ENCODE measurements at regions not wholly inside any gene's neighbourhood (a gene's known extent, or its start where the extent isn't known, plus 50 kb on each side); places are given as distances from the start of the nearest gene placed in this dataset.

- Mint-ChIP-seq H3K27me3 (ENCODE audit: unreplicated experiment) (no peaks in the 10 kb centered on the region), H3K4me3 (ENCODE audit: unreplicated experiment) (no peak overlapping the region), H3K36me3 (ENCODE audit: low read depth, unreplicated experiment) (no peaks in the 10 kb centered on the region), H3K4me1 (ENCODE audit: unreplicated experiment) (no peaks in the 10 kb centered on the region), H3K27ac (ENCODE audit: unreplicated experiment) (no peak overlapping the region), H3K9me3 (ENCODE audit: unreplicated experiment) (no peaks in the 10 kb centered on the region)
- no peak for DNase-seq (ENCODE audit: low spot score)
- TF ChIP-seq, protein P1, sequence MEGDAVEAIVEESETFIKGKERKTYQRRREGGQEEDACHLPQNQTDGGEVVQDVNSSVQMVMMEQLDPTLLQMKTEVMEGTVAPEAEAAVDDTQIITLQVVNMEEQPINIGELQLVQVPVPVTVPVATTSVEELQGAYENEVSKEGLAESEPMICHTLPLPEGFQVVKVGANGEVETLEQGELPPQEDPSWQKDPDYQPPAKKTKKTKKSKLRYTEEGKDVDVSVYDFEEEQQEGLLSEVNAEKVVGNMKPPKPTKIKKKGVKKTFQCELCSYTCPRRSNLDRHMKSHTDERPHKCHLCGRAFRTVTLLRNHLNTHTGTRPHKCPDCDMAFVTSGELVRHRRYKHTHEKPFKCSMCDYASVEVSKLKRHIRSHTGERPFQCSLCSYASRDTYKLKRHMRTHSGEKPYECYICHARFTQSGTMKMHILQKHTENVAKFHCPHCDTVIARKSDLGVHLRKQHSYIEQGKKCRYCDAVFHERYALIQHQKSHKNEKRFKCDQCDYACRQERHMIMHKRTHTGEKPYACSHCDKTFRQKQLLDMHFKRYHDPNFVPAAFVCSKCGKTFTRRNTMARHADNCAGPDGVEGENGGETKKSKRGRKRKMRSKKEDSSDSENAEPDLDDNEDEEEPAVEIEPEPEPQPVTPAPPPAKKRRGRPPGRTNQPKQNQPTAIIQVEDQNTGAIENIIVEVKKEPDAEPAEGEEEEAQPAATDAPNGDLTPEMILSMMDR (IDR thresholded peaks at IDR 0.05; ENCODE audit: unreplicated experiment), result no peak
These were observed 245.2 kb upstream of the CENPE start for GRCh38 chr4:103443324-103443723.

GRCh38 chr4:103429283-103429682, 231.1 kb upstream of the CENPE start:
- Mint-ChIP-seq H3K27me3 (ENCODE audit: unreplicated experiment) (no peaks in the 10 kb centered on the region), H3K9me3 (ENCODE audit: unreplicated experiment) (no peaks in the 10 kb centered on the region), H3K27ac (ENCODE audit: unreplicated experiment) (no peak overlapping the region), H3K4me1 (ENCODE audit: unreplicated experiment) (no peaks in the 10 kb centered on the region), H3K4me3 (ENCODE audit: unreplicated experiment) (no peak overlapping the region), H3K36me3 (ENCODE audit: low read depth, unreplicated experiment) (no peaks in the 10 kb centered on the region)
- peak; percentile 16 for DNase-seq (ENCODE audit: low spot score)
- TF ChIP-seq, protein P1 (IDR thresholded peaks at IDR 0.05; ENCODE audit: unreplicated experiment), result peak; percentile 27

GRCh38 chr4:103425406-103425805, 227.3 kb upstream of the CENPE start:
- no peaks in the 10 kb centered on the region for H3K9me3 Mint-ChIP-seq (ENCODE audit: unreplicated experiment)
- TF ChIP-seq, protein P1 (IDR thresholded peaks at IDR 0.05; ENCODE audit: unreplicated experiment), result no peak
- no peak overlapping the region for H3K4me3 Mint-ChIP-seq (ENCODE audit: unreplicated experiment)
- H3K27ac Mint-ChIP-seq (ENCODE audit: unreplicated experiment), result no peak overlapping the region
- DNase-seq (ENCODE audit: low spot score), result no peak
- no peaks in the 10 kb centered on the region for H3K4me1 Mint-ChIP-seq (ENCODE audit: unreplicated experiment)
- no peaks in the 10 kb centered on the region for H3K36me3 Mint-ChIP-seq (ENCODE audit: low read depth, unreplicated experiment)
- no peaks in the 10 kb centered on the region for H3K27me3 Mint-ChIP-seq (ENCODE audit: unreplicated experiment)

GRCh38 chr4:103424853-103425252, 226.7 kb upstream of the CENPE start:
- no peak overlapping the region for H3K27ac Mint-ChIP-seq (ENCODE audit: unreplicated experiment)
- no peaks in the 10 kb centered on the region for H3K4me1 Mint-ChIP-seq (ENCODE audit: unreplicated experiment)
- H3K4me3 Mint-ChIP-seq (ENCODE audit: unreplicated experiment), result no peak overlapping the region
- TF ChIP-seq, protein P1 (IDR thresholded peaks at IDR 0.05; ENCODE audit: unreplicated experiment), result no peak
- no peak for DNase-seq (ENCODE audit: low spot score)
- H3K27me3 Mint-ChIP-seq (ENCODE audit: unreplicated experiment), result no peaks in the 10 kb centered on the region
- no peaks in the 10 kb centered on the region for H3K9me3 Mint-ChIP-seq (ENCODE audit: unreplicated experiment)
- no peaks in the 10 kb centered on the region for H3K36me3 Mint-ChIP-seq (ENCODE audit: low read depth, unreplicated experiment)

DNA sequence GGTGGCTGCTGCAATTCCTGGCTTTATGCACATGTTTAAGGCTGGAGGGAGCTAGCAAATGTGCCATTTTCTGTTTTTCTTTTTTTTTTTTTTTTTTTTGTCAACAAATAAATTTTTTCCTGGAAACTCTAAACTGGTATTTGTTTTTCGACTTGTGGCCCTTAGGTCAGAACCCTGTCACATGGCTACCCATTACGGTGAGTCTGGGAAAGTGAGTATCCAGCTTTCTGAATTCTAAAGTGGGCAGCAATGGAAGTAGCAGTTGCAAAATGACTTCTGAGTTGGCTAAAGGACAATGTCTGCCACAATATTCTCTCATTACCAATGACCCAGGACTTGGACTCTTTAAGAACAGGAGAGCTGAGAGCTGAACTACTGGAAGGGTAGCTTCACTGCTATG, 225.1 kb upstream of the CENPE start:
- no peak for DNase-seq (ENCODE audit: low spot score)
- Mint-ChIP-seq H3K4me1 (ENCODE audit: unreplicated experiment) (no peaks in the 10 kb centered on the region), H3K27ac (ENCODE audit: unreplicated experiment) (no peak overlapping the region), H3K36me3 (ENCODE audit: low read depth, unreplicated experiment) (no peaks in the 10 kb centered on the region), H3K27me3 (ENCODE audit: unreplicated experiment) (no peaks in the 10 kb centered on the region), H3K4me3 (ENCODE audit: unreplicated experiment) (no peak overlapping the region), H3K9me3 (ENCODE audit: unreplicated experiment) (no peaks in the 10 kb centered on the region)
- TF ChIP-seq, protein P1 (IDR thresholded peaks at IDR 0.05; ENCODE audit: unreplicated experiment), result no peak

Measured in endothelial cell (in vitro differentiated cells).